HG03469 (cell line): ENCODE measurements at regions not wholly inside any gene's neighbourhood (a gene's known extent, or its start where the extent isn't known, plus 50 kb on each side); places are given as distances from the start of the nearest gene placed in this dataset.
"Not testable (repeated sequence)": the region's sequence is repeated elsewhere in the genome, so short reads cannot be mapped to it uniquely, and the experiment has no call there.

Experiments
- ATAC-seq: cut with Tn5 transposase; IDR thresholded peaks from one replicate; pipeline ENCODE4 v1.9.1; 2021; ENCODE audit warnings: mild to moderate bottlenecking, moderate library complexity, moderate number of reproducible peaks; ENCODE audit not compliant: unreplicated experiment

GRCh38 chr6:150764334-150765066, 101.0 kb upstream of the MTHFD1L start:
- ATAC-seq: no peak

GRCh38 chr6:150765067-150765764, 100.3 kb upstream of the MTHFD1L start:
- peak; percentile 88 for ATAC-seq

- no peak for ATAC-seq
Observed at GRCh38 chr6:150766201-150766997, 99.1 kb upstream of the MTHFD1L start.

GRCh38 chr6:150767161-150767560, 98.3 kb upstream of the MTHFD1L start:
- ATAC-seq: no peak

GRCh38 chr6:150767571-150768018, 97.9 kb upstream of the MTHFD1L start:
- no peak for ATAC-seq

GRCh38 chr6:150770637-150771036, 94.9 kb upstream of the MTHFD1L start:
- ATAC-seq: no peak

GRCh38 chr6:150773969-150774368, 91.5 kb upstream of the MTHFD1L start:
- ATAC-seq: no peak

- no peak for ATAC-seq
Observed at GRCh38 chr6:150775415-150776203, 89.9 kb upstream of the MTHFD1L start.

- no peak for ATAC-seq
Observed at GRCh38 chr6:150777736-150778135, 87.8 kb upstream of the MTHFD1L start.

- no peak for ATAC-seq
Observed at GRCh38 chr6:150783813-150784212, 81.7 kb upstream of the MTHFD1L start.

- no peak for ATAC-seq
Observed at GRCh38 chr6:150787429-150787828, 78.1 kb upstream of the MTHFD1L start.

- ATAC-seq: no peak
Observed at GRCh38 chr6:150788089-150788488, 77.4 kb upstream of the MTHFD1L start.

- not testable (repeated sequence) for ATAC-seq
Observed at GRCh38 chr6:150789906-150790305, 75.6 kb upstream of the MTHFD1L start.

- no peak for ATAC-seq
Observed at GRCh38 chr6:150791717-150792116, 73.8 kb upstream of the MTHFD1L start.

GRCh38 chr6:150797949-150798348, 67.6 kb upstream of the MTHFD1L start:
- ATAC-seq: no peak

- no peak for ATAC-seq
Observed at GRCh38 chr6:150799276-150799805, 66.2 kb upstream of the MTHFD1L start.

- ATAC-seq: no peak
Observed at GRCh38 chr6:150800674-150801314, 64.7 kb upstream of the MTHFD1L start.

GRCh38 chr6:150806790-150807189, 58.7 kb upstream of the MTHFD1L start:
- no peak for ATAC-seq

GRCh38 chr6:150813319-150813992, 52.0 kb upstream of the MTHFD1L start:
- peak; percentile 39 for ATAC-seq
